D721Med (cell line): ENCODE measurements at regions not wholly inside any gene's neighbourhood (a gene's known extent, or its start where the extent isn't known, plus 50 kb on each side); places are given as distances from the start of the nearest gene placed in this dataset.

ENCODE experiments used
- DNase-seq: peaks from one replicate; pipeline ENCODE4 v3.0.0; 2011; ENCODE audit warnings: low spot score; ENCODE audit not compliant: insufficient read length
- FAIRE-seq: peaks from 2 replicates; lab custom pipeline; 2011; peaks lifted over from hg19 to GRCh38; lab: Jason Lieb, UNC
- CTCF ChIP-seq: IDR thresholded peaks from 2 replicates; pipeline ENCODE4 v1.5.1; 2012; ENCODE audit warnings: mild to moderate bottlenecking, control low read depth; ENCODE audit not compliant: insufficient read depth; ENCODE audit errors: missing control alignments

GRCh38 chr10:4596951-4597350 is 229.1 kb upstream of the AKR1E2 start:
- DNase-seq (no peak), FAIRE-seq (no peak)
- TF ChIP-seq CTCF: no peak

- TF ChIP-seq CTCF: no peak
- DNase-seq: no peak
Measured at GRCh38 chr10:4595719-4596319, 230.2 kb upstream of the AKR1E2 start.

GRCh38 chr10:4590807-4591206 is 235.2 kb upstream of the AKR1E2 start:
- DNase-seq: no peak
- FAIRE-seq: no peak
- TF ChIP-seq CTCF: no peak

More at GRCh38 chr10:4595719-4596319, 230.2 kb upstream of the AKR1E2 start:
- FAIRE-seq: no peak

- TF ChIP-seq CTCF: no peak
- DNase-seq: no peak
- FAIRE-seq: no peak
Measured at GRCh38 chr10:4588824-4589223, 237.2 kb upstream of the AKR1E2 start.

- FAIRE-seq (no peak), DNase-seq (no peak)
- TF ChIP-seq CTCF: no peak
Measured at GRCh38 chr10:4587466-4587865, 238.5 kb upstream of the AKR1E2 start.

GRCh38 chr10:4586776-4587175 is 239.2 kb upstream of the AKR1E2 start:
- no peak for DNase-seq
- no peak for FAIRE-seq

More at GRCh38 chr10:4586776-4587175, 239.2 kb upstream of the AKR1E2 start:
- TF ChIP-seq CTCF: no peak
